ENCODE measurements at regions not wholly inside any gene's neighbourhood (a gene's known extent, or its start where the extent isn't known, plus 50 kb on each side); places are given as distances from the start of the nearest gene placed in this dataset.

GRCh38 chr14:82390586-82390985 lies 856.9 kb upstream of the SEL1L start:
- no peak for DNase-seq

- no peak for DNase-seq
Measured at GRCh38 chr14:82394916-82395315, 861.3 kb upstream of the SEL1L start.

GRCh38 chr14:82398256-82398655 lies 864.6 kb upstream of the SEL1L start:
- no peak for DNase-seq

GRCh38 chr14:82403987-82404386 lies 870.3 kb upstream of the SEL1L start:
- DNase-seq, result no peak

GRCh38 chr14:82410064-82410463 lies 876.4 kb upstream of the SEL1L start:
- DNase-seq, result no peak

GRCh38 chr14:82411298-82411697 lies 877.6 kb upstream of the SEL1L start:
- DNase-seq, result no peak

- no peak for DNase-seq
Measured at GRCh38 chr14:82412545-82412944, 878.9 kb upstream of the SEL1L start.

GRCh38 chr14:82414853-82415539 lies 881.3 kb upstream of the SEL1L start:
- no peak for DNase-seq

- no peak for DNase-seq
Measured at GRCh38 chr14:82419933-82420332, 886.3 kb upstream of the SEL1L start.

GRCh38 chr14:82420871-82421270 lies 887.2 kb upstream of the SEL1L start:
- no peak for DNase-seq

- no peak for DNase-seq
Measured at GRCh38 chr14:82421286-82421685, 887.6 kb upstream of the SEL1L start.

- DNase-seq, result no peak
Measured at GRCh38 chr14:82422230-82422629, 888.6 kb upstream of the SEL1L start.

GRCh38 chr14:82425261-82425660 lies 891.6 kb upstream of the SEL1L start:
- DNase-seq, result no peak

- no peak for DNase-seq
Measured at GRCh38 chr14:82431031-82431430, 897.4 kb upstream of the SEL1L start.

GRCh38 chr14:82432301-82433105 lies 898.9 kb upstream of the SEL1L start:
- DNase-seq, result no peak

GRCh38 chr14:82438436-82438835 lies 904.8 kb upstream of the SEL1L start:
- DNase-seq, result no peak

- DNase-seq, result no peak
Measured at GRCh38 chr14:82441270-82441669, 907.6 kb upstream of the SEL1L start.

- DNase-seq, result no peak
Measured at GRCh38 chr14:82445810-82446570, 912.3 kb upstream of the SEL1L start.

- no peak for DNase-seq
Measured at GRCh38 chr14:82447586-82447985, 913.9 kb upstream of the SEL1L start.

GRCh38 chr14:82449926-82450468 lies 916.3 kb upstream of the SEL1L start:
- no peak for DNase-seq

GRCh38 chr14:82451675-82452074 lies 918.0 kb upstream of the SEL1L start:
- no peak for DNase-seq

GRCh38 chr14:82482345-82482744 lies 948.7 kb upstream of the SEL1L start:
- no peak for DNase-seq

- DNase-seq, result no peak
Measured at GRCh38 chr14:82488473-82488872, 954.8 kb upstream of the SEL1L start.
